H9 (cell line): ENCODE measurements at regions not wholly inside any gene's neighbourhood (a gene's known extent, or its start where the extent isn't known, plus 50 kb on each side); places are given as distances from the start of the nearest gene placed in this dataset.

Source experiments
- DNase-seq: peaks from one replicate; pipeline ENCODE4 v3.0.0-alpha.2; 2017
- H2AFZ ChIP-seq: one replicate; pipeline ENCODE4 v1.6.1; 2013; ENCODE audit warnings: mild to moderate bottlenecking, low read length, control low read depth, moderate library complexity
- H2AK5ac ChIP-seq: 2 replicates; pipeline ENCODE4 v1.6.1; 2013; ENCODE audit warnings: low read length, control low read depth, mixed read lengths; ENCODE audit not compliant: insufficient read length
- H2BK120ac ChIP-seq: one replicate; pipeline ENCODE4 v1.6.1; 2013; ENCODE audit warnings: low read depth, mild to moderate bottlenecking, low read length, control low read depth, inconsistent platforms; ENCODE audit not compliant: poor library complexity, severe bottlenecking
- H2BK12ac ChIP-seq: 2 replicates; pipeline ENCODE4 v1.6.1; 2013; ENCODE audit warnings: low read length, control low read depth, mixed read lengths, low read depth; ENCODE audit not compliant: insufficient read length
- H2BK15ac ChIP-seq: 2 replicates; pipeline ENCODE4 v1.6.1; 2013; ENCODE audit warnings: low read depth, low read length, control low read depth
- H2BK20ac ChIP-seq: one replicate; pipeline ENCODE4 v1.6.1; 2013; ENCODE audit warnings: low read depth, mild to moderate bottlenecking, low read length, control low read depth, inconsistent platforms; ENCODE audit not compliant: poor library complexity, severe bottlenecking
- H2BK5ac ChIP-seq: 2 replicates; pipeline ENCODE4 v1.6.1; 2013; ENCODE audit warnings: low read length, control low read depth, mixed read lengths; ENCODE audit not compliant: insufficient read length
- H3K14ac ChIP-seq: 2 replicates; pipeline ENCODE4 v1.6.1; 2013; ENCODE audit warnings: low read length, control low read depth; ENCODE audit not compliant: insufficient read depth
- H3K18ac ChIP-seq: 2 replicates; pipeline ENCODE4 v1.6.1; 2013; ENCODE audit warnings: low read depth, mild to moderate bottlenecking, mixed read lengths, low read length, control low read depth; ENCODE audit not compliant: insufficient read length
- H3K23ac ChIP-seq: 2 replicates; pipeline ENCODE4 v1.6.1; 2013; ENCODE audit warnings: low read length, control low read depth, mixed read lengths, low read depth; ENCODE audit not compliant: insufficient read length
- H3K23me2 ChIP-seq: 2 replicates; pipeline ENCODE4 v1.6.1; 2013; ENCODE audit warnings: low read depth, mild to moderate bottlenecking, mixed read lengths, low read length, control low read depth; ENCODE audit not compliant: insufficient read length, poor library complexity, severe bottlenecking
- H3K27ac ChIP-seq: 2 replicates; pipeline ENCODE4 v1.5.1; 2013; ENCODE audit warnings: low read length, control low read depth, mixed read lengths, low read depth; ENCODE audit not compliant: insufficient read length
- H3K27me3 ChIP-seq: 2 replicates; pipeline ENCODE4 v1.6.1; 2013; ENCODE audit warnings: low read length, control low read depth, inconsistent platforms; ENCODE audit not compliant: insufficient read depth
- H3K4ac ChIP-seq: 2 replicates; pipeline ENCODE4 v1.6.1; 2013; ENCODE audit warnings: low read depth, mild to moderate bottlenecking, control low read depth, inconsistent platforms, low read length, moderate library complexity
- H3K4me1 ChIP-seq: 2 replicates; pipeline ENCODE4 v1.6.1; 2013; ENCODE audit warnings: low read length, control low read depth, inconsistent platforms; ENCODE audit not compliant: insufficient read depth
- H3K4me2 ChIP-seq: 2 replicates; pipeline ENCODE4 v1.6.1; 2013; ENCODE audit warnings: low read length, control low read depth, mixed read lengths; ENCODE audit not compliant: insufficient read length, insufficient read depth
- H3K56ac ChIP-seq: 2 replicates; pipeline ENCODE4 v1.6.1; 2013; ENCODE audit warnings: low read depth, mild to moderate bottlenecking, mixed read lengths, low read length, control low read depth; ENCODE audit not compliant: insufficient read length
- H3K79me1 ChIP-seq: 2 replicates; pipeline ENCODE4 v1.6.1; 2013; ENCODE audit warnings: low read depth, mild to moderate bottlenecking, moderate library complexity, low read length, control low read depth, inconsistent platforms; ENCODE audit not compliant: insufficient read depth, poor library complexity, severe bottlenecking
- H3K79me2 ChIP-seq: 2 replicates; pipeline ENCODE4 v1.6.1; 2013; ENCODE audit warnings: low read length, control low read depth, inconsistent platforms; ENCODE audit not compliant: insufficient read depth
- H3K9ac ChIP-seq: 2 replicates; pipeline ENCODE4 v1.6.1; 2013; ENCODE audit warnings: low read length, control low read depth, mixed read lengths; ENCODE audit not compliant: insufficient read length; ENCODE audit errors: extremely low read depth
- H3K9me3 ChIP-seq: one replicate; pipeline ENCODE4 v1.6.1; 2013; ENCODE audit warnings: low read depth, low read length, inconsistent platforms; ENCODE audit not compliant: control insufficient read depth
- H3T11ph ChIP-seq: one replicate; pipeline ENCODE4 v1.6.1; 2013; ENCODE audit warnings: mild to moderate bottlenecking, low read length, control low read depth, inconsistent platforms
- H4K20me1 ChIP-seq: one replicate; pipeline ENCODE4 v1.6.1; 2013; ENCODE audit not compliant: control insufficient read depth, insufficient read length, insufficient read depth
- H4K5ac ChIP-seq: 2 replicates; pipeline ENCODE4 v1.6.1; 2013; ENCODE audit warnings: low read depth, mild to moderate bottlenecking, mixed read lengths, low read length, control low read depth; ENCODE audit not compliant: insufficient read length
- H4K8ac ChIP-seq: replicated peaks from 2 replicates; pipeline ENCODE4 v1.6.1; 2013; ENCODE audit warnings: low read length, control low read depth, mixed read lengths, low read depth; ENCODE audit not compliant: insufficient read length
- H4K91ac ChIP-seq: 2 replicates; pipeline ENCODE4 v1.6.1; 2013; ENCODE audit warnings: low read depth, mild to moderate bottlenecking, moderate library complexity, mixed read lengths, low read length, control low read depth; ENCODE audit not compliant: insufficient read length
- H3K27ac Mint-ChIP-seq, 3 experiments: 2 replicates in 2 of 3; 3 replicates in 1 of 3; pipeline ENCODE4 v1.8.0; 2020 to 2021; ENCODE audit warnings: mixed read lengths in 3 of 3, mild to moderate bottlenecking in 1 of 3, moderate library complexity in 1 of 3
- H3K27me3 Mint-ChIP-seq: 2 replicates; pipeline ENCODE4 v1.8.0; 2021; ENCODE audit warnings: low read depth, mild to moderate bottlenecking, moderate library complexity, mixed read lengths
- H3K36me3 Mint-ChIP-seq, 3 experiments: 2 replicates in 2 of 3; 3 replicates in 1 of 3; pipeline ENCODE4 v1.8.0; 2020 to 2021; ENCODE audit warnings: low read depth in 3 of 3, mixed read lengths in 3 of 3; ENCODE audit not compliant: insufficient read depth in 1 of 3
- H3K4me1 Mint-ChIP-seq, 2 experiments: 2 replicates each; pipeline ENCODE4 v1.8.0; 2020; ENCODE audit warnings: mixed read lengths in 2 of 2
- H3K4me3 Mint-ChIP-seq, 2 experiments: 2 replicates in 1 of 2; 3 replicates in 1 of 2; pipeline ENCODE4 v1.8.0; 2020 to 2021; ENCODE audit warnings: mild to moderate bottlenecking in 2 of 2, mixed read lengths in 2 of 2, moderate library complexity in 1 of 2
- H3K9me3 Mint-ChIP-seq, 2 experiments: 2 replicates in 1 of 2; 3 replicates in 1 of 2; pipeline ENCODE4 v1.8.0; 2020; ENCODE audit warnings: mild to moderate bottlenecking in 2 of 2, mixed read lengths in 2 of 2, moderate library complexity in 1 of 2
- CTCF ChIP-seq: fragments of 200-600 bp; sonication (generic); conservative IDR thresholded peaks from 3 replicates; pipeline ENCODE4 v1.8.0; 2021; ENCODE audit warnings: antibody characterized with exemption, mild to moderate bottlenecking
- WGBS: extraction: QIAGEN DNeasy Blood & Tissue Kit; methylation state at CpG from one replicate; pipeline ENCODE4 v1.1.7; 2013; ENCODE audit warnings: missing lambda C conversion rate, low lambda C conversion rate, mixed read lengths; ENCODE audit not compliant: insufficient read length; ENCODE audit errors: extremely low coverage; 5-methylcytosine and 5-hydroxymethylcytosine counted together

GRCh38 chr3:59440285-59441028 is 390.6 kb upstream of the CFAP20DC start:
- no peak overlapping the region for H3K27ac Mint-ChIP-seq
- Histone ChIP-seq H3K14ac (no peak overlapping the region), H3K23me2 (no peaks in the 10 kb centered on the region), H3K9ac (no peak overlapping the region), H3K56ac (no peak overlapping the region), H2AFZ (no peak overlapping the region), H4K20me1 (no peaks in the 10 kb centered on the region), H4K8ac (no peak overlapping the region), H3K18ac (no peak overlapping the region), H3K4me2 (no peak overlapping the region), H2BK5ac (no peak overlapping the region), H3K79me2 (no peaks in the 10 kb centered on the region), H3K9me3 (no peaks in the 10 kb centered on the region), H3K4me1 (no peaks in the 10 kb centered on the region), H3K27ac (no peak overlapping the region), H3T11ph (no peak overlapping the region), H3K4ac (no peak overlapping the region), H3K79me1 (no peaks in the 10 kb centered on the region), H3K23ac (no peak overlapping the region), H4K91ac (no peak overlapping the region), H2BK120ac (no peak overlapping the region), H3K27me3 (peaks cover 58% of the 10 kb centered on the region), H2BK12ac (no peak overlapping the region), H2BK15ac (no peak overlapping the region), H2BK20ac (no peak overlapping the region), H4K5ac (no peak overlapping the region), H2AK5ac (no peak overlapping the region)
- no peak for TF ChIP-seq CTCF
- H3K9me3 Mint-ChIP-seq, result no peaks in the 10 kb centered on the region; a peak in 1 of 5 replicates
- no peaks in the 10 kb centered on the region for H3K36me3 Mint-ChIP-seq
- peaks cover 3 to 6% of the 10 kb centered on the region in 2 experiments for H3K4me1 Mint-ChIP-seq
- H3K4me3 Mint-ChIP-seq, result no peak overlapping the region
- no CpG with 5 or more reads among the region's 5 CpGs for WGBS
- peaks cover 99% of the 10 kb centered on the region for H3K27me3 Mint-ChIP-seq
- no peak for DNase-seq
